Liver (tissue), 8 donors: ENCODE measurements at regions not wholly inside any gene's neighbourhood (a gene's known extent, or its start where the extent isn't known, plus 50 kb on each side); places are given as distances from the start of the nearest gene placed in this dataset.

ENCODE experiments used
- DNase-seq: peaks from one replicate; pipeline ENCODE4 v3.0.0-alpha.2; 2017; ENCODE audit warnings: low spot score
- H3K27ac ChIP-seq, 2 donors: one replicate each; pipeline ENCODE4 v1.7.0; 2013; ENCODE audit warnings: inconsistent platforms in 2 of 2, low read length in 2 of 2, control low read depth in 1 of 2, low read depth in 1 of 2, mild to moderate bottlenecking in 1 of 2
- H3K27me3 ChIP-seq, 4 donors: one replicate each; pipeline versions ENCODE4 v1.6.1 to v1.7.0; 2013; ENCODE audit warnings: low read length in 3 of 4, inconsistent platforms in 1 of 4, mild to moderate bottlenecking in 1 of 4, moderate library complexity in 1 of 4; ENCODE audit not compliant: control insufficient read depth in 4 of 4, insufficient read depth in 4 of 4
- H3K36me3 ChIP-seq, 4 donors: one replicate each; pipeline versions ENCODE4 v1.6.1 to v1.7.0; 2013; ENCODE audit warnings: low read length in 3 of 4, mild to moderate bottlenecking in 3 of 4, low read depth in 1 of 4, moderate library complexity in 1 of 4; ENCODE audit not compliant: control insufficient read depth in 4 of 4, insufficient read depth in 3 of 4
- H3K4me1 ChIP-seq, 4 donors: one replicate each; pipeline versions ENCODE4 v1.6.1 to v1.7.0; 2013; ENCODE audit warnings: low read length in 3 of 4, mild to moderate bottlenecking in 3 of 4, moderate library complexity in 1 of 4; ENCODE audit not compliant: control insufficient read depth in 4 of 4, insufficient read depth in 4 of 4
- H3K4me3 ChIP-seq, 3 donors: one replicate each; pipeline versions ENCODE4 v1.6.1 to v1.7.0; 2013; ENCODE audit warnings: low read length in 3 of 3, control low read depth in 1 of 3, low read depth in 1 of 3, mild to moderate bottlenecking in 1 of 3
- H3K9ac ChIP-seq, 2 donors: one replicate each; pipeline ENCODE4 v1.7.0; 2013; ENCODE audit warnings: low read length in 2 of 2, mild to moderate bottlenecking in 2 of 2, moderate library complexity in 2 of 2, control low read depth in 1 of 2, low read depth in 1 of 2
- H3K9me3 ChIP-seq, 4 donors: one replicate each; pipeline versions ENCODE4 v1.6.1 to v1.7.0; 2013; ENCODE audit warnings: low read length in 3 of 4; ENCODE audit not compliant: control insufficient read depth in 4 of 4
- EGR1 ChIP-seq, 2 donors: IDR thresholded peaks; 2 replicates each; pipeline ENCODE4 v1.6.1; 2016 to 2018; ENCODE audit warnings: antibody characterized with exemption in 2 of 2, low read depth in 2 of 2
- FOXA1 ChIP-seq: IDR thresholded peaks from 2 replicates; pipeline ENCODE4 v1.6.1; 2016; ENCODE audit warnings: antibody characterized with exemption
- GABPA ChIP-seq, 2 donors: IDR thresholded peaks in 1 of 2; conservative IDR thresholded peaks in 1 of 2; 2 replicates each; pipeline ENCODE4 v1.6.1; 2016; ENCODE audit warnings: antibody characterized with exemption in 2 of 2, mild to moderate bottlenecking in 1 of 2, moderate library complexity in 1 of 2
- HNF4A ChIP-seq, 2 donors: conservative IDR thresholded peaks; 2 replicates each; pipeline ENCODE4 v1.6.1; 2016; ENCODE audit warnings: antibody characterized with exemption in 2 of 2, mild to moderate bottlenecking in 2 of 2
- HNF4G ChIP-seq: IDR thresholded peaks from 2 replicates; pipeline ENCODE4 v1.6.1; 2016; ENCODE audit warnings: antibody characterized with exemption
- JUND ChIP-seq, 2 donors: IDR thresholded peaks; 2 replicates each; pipeline ENCODE4 v1.6.1; 2016; ENCODE audit warnings: antibody characterized with exemption in 2 of 2
- NR2F2 ChIP-seq: IDR thresholded peaks from 2 replicates; pipeline ENCODE4 v1.6.1; 2016; ENCODE audit warnings: antibody characterized with exemption
- RAD21 ChIP-seq, 2 donors: IDR thresholded peaks; 2 replicates each; pipeline ENCODE4 v1.6.1; 2016; ENCODE audit warnings: antibody characterized with exemption in 2 of 2, mild to moderate bottlenecking in 2 of 2
- SP1 ChIP-seq: IDR thresholded peaks from 2 replicates; pipeline ENCODE4 v1.6.1; 2018; ENCODE audit warnings: antibody characterized with exemption, mild to moderate bottlenecking
- YY1 ChIP-seq: IDR thresholded peaks from 2 replicates; pipeline ENCODE4 v1.6.1; 2016; ENCODE audit warnings: antibody characterized with exemption, mild to moderate bottlenecking
- WGBS: extraction: QIAGEN DNeasy Blood & Tissue Kit; methylation state at CpG from one replicate; pipeline ENCODE4 v1.1.7; 2013; 5-methylcytosine and 5-hydroxymethylcytosine counted together
- TF ChIP-seq, protein P1 (sequence below): fragments of 150-350 bp; IDR thresholded peaks from 2 replicates; pipeline ENCODE4 v1.5.1; 2017; ENCODE audit warnings: improper control_type of control experiment, low read depth, low read length; ENCODE audit not compliant: missing input control
- TF ChIP-seq, protein P2 (sequence below): IDR thresholded peaks from 2 replicates; pipeline ENCODE4 v1.6.1; 2016; ENCODE audit warnings: antibody characterized with exemption
- TF ChIP-seq, protein P3 (sequence below): IDR thresholded peaks from 2 replicates; pipeline ENCODE4 v1.6.1; 2016; ENCODE audit warnings: antibody characterized with exemption
- TF ChIP-seq, protein P4 (sequence below): IDR thresholded peaks from 2 replicates; pipeline ENCODE4 v1.6.1; 2016; ENCODE audit warnings: antibody characterized with exemption, mild to moderate bottlenecking
- TF ChIP-seq, protein P5 (sequence below): IDR thresholded peaks from 2 replicates; pipeline ENCODE4 v1.6.1; 2016; ENCODE audit warnings: antibody characterized with exemption
- donor health status: healthy.
- donor health status: healthy.
- donor health status: healthy.
- donor health status: healthy.
- donor health status: healthy.

DNA sequence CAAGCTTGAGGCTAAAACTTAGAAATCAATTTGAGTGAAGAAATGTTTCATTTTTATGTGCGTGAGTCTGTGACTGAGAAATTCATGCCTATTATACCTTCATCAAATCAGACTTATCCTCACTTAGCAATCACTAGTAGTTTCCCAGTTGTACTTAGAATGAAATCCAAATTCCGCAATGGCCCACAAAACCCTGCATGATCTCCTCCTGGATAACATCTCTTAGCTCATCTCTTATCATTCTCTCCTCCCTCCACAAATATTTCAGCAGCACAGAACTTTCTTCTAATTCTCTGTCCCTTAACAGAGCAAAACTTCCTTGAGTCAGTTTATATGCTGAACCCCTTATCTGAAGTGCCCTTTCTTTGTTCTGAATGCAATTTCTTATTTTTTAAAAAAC is 198.8 kb upstream of the TGFBR2 start:
- Histone ChIP-seq H3K4me1 (no peaks in the 10 kb centered on the region), H3K4me3 (no peak overlapping the region), H3K9me3 (no peaks in the 10 kb centered on the region), H3K36me3 (no peaks in the 10 kb centered on the region), H3K27ac (no peak overlapping the region), H3K9ac (no peak overlapping the region), H3K27me3 (no peaks in the 10 kb centered on the region)
- 96% methylated on average over 2 of the region's 2 CpGs for WGBS
- no peak for TF ChIP-seq SP1
- TF ChIP-seq, protein P1, sequence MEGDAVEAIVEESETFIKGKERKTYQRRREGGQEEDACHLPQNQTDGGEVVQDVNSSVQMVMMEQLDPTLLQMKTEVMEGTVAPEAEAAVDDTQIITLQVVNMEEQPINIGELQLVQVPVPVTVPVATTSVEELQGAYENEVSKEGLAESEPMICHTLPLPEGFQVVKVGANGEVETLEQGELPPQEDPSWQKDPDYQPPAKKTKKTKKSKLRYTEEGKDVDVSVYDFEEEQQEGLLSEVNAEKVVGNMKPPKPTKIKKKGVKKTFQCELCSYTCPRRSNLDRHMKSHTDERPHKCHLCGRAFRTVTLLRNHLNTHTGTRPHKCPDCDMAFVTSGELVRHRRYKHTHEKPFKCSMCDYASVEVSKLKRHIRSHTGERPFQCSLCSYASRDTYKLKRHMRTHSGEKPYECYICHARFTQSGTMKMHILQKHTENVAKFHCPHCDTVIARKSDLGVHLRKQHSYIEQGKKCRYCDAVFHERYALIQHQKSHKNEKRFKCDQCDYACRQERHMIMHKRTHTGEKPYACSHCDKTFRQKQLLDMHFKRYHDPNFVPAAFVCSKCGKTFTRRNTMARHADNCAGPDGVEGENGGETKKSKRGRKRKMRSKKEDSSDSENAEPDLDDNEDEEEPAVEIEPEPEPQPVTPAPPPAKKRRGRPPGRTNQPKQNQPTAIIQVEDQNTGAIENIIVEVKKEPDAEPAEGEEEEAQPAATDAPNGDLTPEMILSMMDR, result no peak
- TF ChIP-seq YY1, result no peak
- TF ChIP-seq GABPA (IDR thresholded peaks at IDR 0.05 in 1 of 2, conservative IDR thresholded peaks at IDR 0.05 in 1 of 2), result no peak
- TF ChIP-seq FOXA1, result no peak
- TF ChIP-seq EGR1 (IDR thresholded peaks at IDR 0.05; ENCODE audit: low read depth in 2 of 2), result no peak
- no peak for TF ChIP-seq HNF4A (conservative IDR thresholded peaks at IDR 0.05)
- no peak for TF ChIP-seq RAD21 (IDR thresholded peaks at IDR 0.05)
- TF ChIP-seq NR2F2, result no peak
- TF ChIP-seq, protein P2, sequence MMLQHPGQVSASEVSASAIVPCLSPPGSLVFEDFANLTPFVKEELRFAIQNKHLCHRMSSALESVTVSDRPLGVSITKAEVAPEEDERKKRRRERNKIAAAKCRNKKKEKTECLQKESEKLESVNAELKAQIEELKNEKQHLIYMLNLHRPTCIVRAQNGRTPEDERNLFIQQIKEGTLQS, result no peak
- TF ChIP-seq HNF4G, result no peak
- TF ChIP-seq, protein P3, sequence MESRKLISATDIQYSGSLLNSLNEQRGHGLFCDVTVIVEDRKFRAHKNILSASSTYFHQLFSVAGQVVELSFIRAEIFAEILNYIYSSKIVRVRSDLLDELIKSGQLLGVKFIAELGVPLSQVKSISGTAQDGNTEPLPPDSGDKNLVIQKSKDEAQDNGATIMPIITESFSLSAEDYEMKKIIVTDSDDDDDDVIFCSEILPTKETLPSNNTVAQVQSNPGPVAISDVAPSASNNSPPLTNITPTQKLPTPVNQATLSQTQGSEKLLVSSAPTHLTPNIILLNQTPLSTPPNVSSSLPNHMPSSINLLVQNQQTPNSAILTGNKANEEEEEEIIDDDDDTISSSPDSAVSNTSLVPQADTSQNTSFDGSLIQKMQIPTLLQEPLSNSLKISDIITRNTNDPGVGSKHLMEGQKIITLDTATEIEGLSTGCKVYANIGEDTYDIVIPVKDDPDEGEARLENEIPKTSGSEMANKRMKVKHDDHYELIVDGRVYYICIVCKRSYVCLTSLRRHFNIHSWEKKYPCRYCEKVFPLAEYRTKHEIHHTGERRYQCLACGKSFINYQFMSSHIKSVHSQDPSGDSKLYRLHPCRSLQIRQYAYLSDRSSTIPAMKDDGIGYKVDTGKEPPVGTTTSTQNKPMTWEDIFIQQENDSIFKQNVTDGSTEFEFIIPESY, result no peak
- TF ChIP-seq, protein P4, sequence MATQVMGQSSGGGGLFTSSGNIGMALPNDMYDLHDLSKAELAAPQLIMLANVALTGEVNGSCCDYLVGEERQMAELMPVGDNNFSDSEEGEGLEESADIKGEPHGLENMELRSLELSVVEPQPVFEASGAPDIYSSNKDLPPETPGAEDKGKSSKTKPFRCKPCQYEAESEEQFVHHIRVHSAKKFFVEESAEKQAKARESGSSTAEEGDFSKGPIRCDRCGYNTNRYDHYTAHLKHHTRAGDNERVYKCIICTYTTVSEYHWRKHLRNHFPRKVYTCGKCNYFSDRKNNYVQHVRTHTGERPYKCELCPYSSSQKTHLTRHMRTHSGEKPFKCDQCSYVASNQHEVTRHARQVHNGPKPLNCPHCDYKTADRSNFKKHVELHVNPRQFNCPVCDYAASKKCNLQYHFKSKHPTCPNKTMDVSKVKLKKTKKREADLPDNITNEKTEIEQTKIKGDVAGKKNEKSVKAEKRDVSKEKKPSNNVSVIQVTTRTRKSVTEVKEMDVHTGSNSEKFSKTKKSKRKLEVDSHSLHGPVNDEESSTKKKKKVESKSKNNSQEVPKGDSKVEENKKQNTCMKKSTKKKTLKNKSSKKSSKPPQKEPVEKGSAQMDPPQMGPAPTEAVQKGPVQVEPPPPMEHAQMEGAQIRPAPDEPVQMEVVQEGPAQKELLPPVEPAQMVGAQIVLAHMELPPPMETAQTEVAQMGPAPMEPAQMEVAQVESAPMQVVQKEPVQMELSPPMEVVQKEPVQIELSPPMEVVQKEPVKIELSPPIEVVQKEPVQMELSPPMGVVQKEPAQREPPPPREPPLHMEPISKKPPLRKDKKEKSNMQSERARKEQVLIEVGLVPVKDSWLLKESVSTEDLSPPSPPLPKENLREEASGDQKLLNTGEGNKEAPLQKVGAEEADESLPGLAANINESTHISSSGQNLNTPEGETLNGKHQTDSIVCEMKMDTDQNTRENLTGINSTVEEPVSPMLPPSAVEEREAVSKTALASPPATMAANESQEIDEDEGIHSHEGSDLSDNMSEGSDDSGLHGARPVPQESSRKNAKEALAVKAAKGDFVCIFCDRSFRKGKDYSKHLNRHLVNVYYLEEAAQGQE, result no peak
- TF ChIP-seq, protein P5, sequence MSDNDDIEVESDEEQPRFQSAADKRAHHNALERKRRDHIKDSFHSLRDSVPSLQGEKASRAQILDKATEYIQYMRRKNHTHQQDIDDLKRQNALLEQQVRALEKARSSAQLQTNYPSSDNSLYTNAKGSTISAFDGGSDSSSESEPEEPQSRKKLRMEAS, result no peak
- no peak for TF ChIP-seq JUND (IDR thresholded peaks at IDR 0.05)
- no peak for DNase-seq

DNA sequence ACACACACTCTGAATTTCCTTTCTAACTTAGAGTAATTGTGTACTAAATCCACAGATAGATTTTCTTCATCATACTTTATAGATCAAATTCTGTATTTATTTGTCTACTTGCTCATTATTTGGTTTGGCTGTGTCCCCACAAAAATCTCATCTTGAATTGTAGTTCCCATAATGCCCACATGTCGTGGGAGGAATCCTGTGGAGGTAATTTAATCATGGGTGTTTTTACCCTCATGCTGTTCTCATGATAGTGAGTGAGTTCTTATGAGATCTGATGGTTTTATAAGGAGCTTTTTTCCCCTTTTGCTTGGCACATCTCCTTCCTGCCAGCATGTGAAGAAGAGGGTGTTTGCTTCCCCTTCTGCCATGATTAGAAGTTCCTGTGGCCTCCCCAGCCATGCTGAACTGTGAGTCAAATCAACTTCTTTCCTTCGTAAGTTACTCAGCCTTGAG is 198.3 kb upstream of the TGFBR2 start:
- H3K9me3 ChIP-seq, result no peaks in the 10 kb centered on the region
- no peaks in the 10 kb centered on the region for H3K36me3 ChIP-seq
- TF ChIP-seq FOXA1 (no peak), NR2F2 (no peak), HNF4G (no peak), JUND (IDR thresholded peaks at IDR 0.05) (no peak), GABPA (IDR thresholded peaks at IDR 0.05 in 1 of 2, conservative IDR thresholded peaks at IDR 0.05 in 1 of 2) (no peak), RAD21 (IDR thresholded peaks at IDR 0.05) (no peak)
- H3K4me3 ChIP-seq, result no peak overlapping the region
- DNase-seq, result no peak
- H3K9ac ChIP-seq, result no peak overlapping the region
- H3K27ac ChIP-seq, result no peak overlapping the region
- 67% methylated on average over 2 of the region's 2 CpGs for WGBS
- no peaks in the 10 kb centered on the region for H3K27me3 ChIP-seq
- H3K4me1 ChIP-seq, result no peaks in the 10 kb centered on the region
